CD14-positive monocyte (primary cell): ENCODE measurements at regions not wholly inside any gene's neighbourhood (a gene's known extent, or its start where the extent isn't known, plus 50 kb on each side); places are given as distances from the start of the nearest gene placed in this dataset.

Experiments used
- DNase-seq, 3 donors: peaks; one replicate each; pipeline ENCODE4 v3.0.0-alpha.2; 2011 to 2022
- H2AFZ ChIP-seq: 2 replicates; pipeline ENCODE4 v1.6.0; 2012; ENCODE audit warnings: mild to moderate bottlenecking, low read depth, low read length, inconsistent platforms; ENCODE audit not compliant: insufficient read depth, poor library complexity, severe bottlenecking
- H3K27ac ChIP-seq, 2 donors: 1 replicate in 1 of 2; 2 replicates in 1 of 2; pipeline ENCODE4 v1.5.1; 2012 to 2013; ENCODE audit warnings: low read length in 2 of 2, control low read depth in 1 of 2, inconsistent platforms in 1 of 2, low read depth in 1 of 2, mild to moderate bottlenecking in 1 of 2
- H3K27me3 ChIP-seq, 2 donors: one replicate each; pipeline versions ENCODE4 v1.6.0 to v1.6.1; 2011 to 2013; ENCODE audit warnings: low read length in 2 of 2; ENCODE audit not compliant: control insufficient read depth in 2 of 2, insufficient read depth in 2 of 2
- H3K36me3 ChIP-seq, 2 donors: replicated peaks in 1 of 2; 1 replicate in 1 of 2; 2 replicates in 1 of 2; pipeline versions ENCODE4 v1.5.1 to v1.6.1; 2012 to 2013; ENCODE audit warnings: low read length in 2 of 2, control low read depth in 1 of 2, inconsistent platforms in 1 of 2, mild to moderate bottlenecking in 1 of 2; ENCODE audit not compliant: insufficient read depth in 2 of 2, control insufficient read depth in 1 of 2
- H3K4me1 ChIP-seq, 2 donors: 1 replicate in 1 of 2; 2 replicates in 1 of 2; pipeline versions ENCODE4 v1.5.1 to v1.6.1; 2012 to 2013; ENCODE audit warnings: low read length in 2 of 2, control low read depth in 1 of 2, inconsistent platforms in 1 of 2, mild to moderate bottlenecking in 1 of 2, moderate library complexity in 1 of 2; ENCODE audit not compliant: insufficient read depth in 2 of 2, control insufficient read depth in 1 of 2
- H3K4me2 ChIP-seq: replicated peaks from 2 replicates; pipeline ENCODE3; 2012; ENCODE audit warnings: low read length, moderate library complexity, mild to moderate bottlenecking; ENCODE audit not compliant: poor library complexity, severe bottlenecking; ENCODE audit errors: extremely low read depth
- H3K4me3 ChIP-seq, 3 experiments: fragments of 200-600 bp in 1 of 3; sonication (generic) in 1 of 3; replicated peaks in 1 of 3; 1 replicate in 2 of 3; 2 replicates in 1 of 3; pipeline ENCODE4 v1.5.1; 2011 to 2013; ENCODE audit warnings: low read length in 3 of 3, mild to moderate bottlenecking in 3 of 3, control low read depth in 2 of 3, low read depth in 2 of 3, inconsistent platforms in 1 of 3, moderate library complexity in 1 of 3
- H3K79me2 ChIP-seq: 2 replicates; pipeline ENCODE4 v1.6.0; 2012; ENCODE audit warnings: mild to moderate bottlenecking, control low read depth, inconsistent platforms, low read length, moderate library complexity; ENCODE audit not compliant: insufficient read depth
- H3K9ac ChIP-seq: 2 replicates; pipeline ENCODE4 v1.6.0; 2017; ENCODE audit warnings: low read length, mild to moderate bottlenecking; ENCODE audit not compliant: insufficient read depth, poor library complexity, severe bottlenecking
- H3K9me3 ChIP-seq, 2 donors: replicated peaks in 1 of 2; 1 replicate in 1 of 2; 2 replicates in 1 of 2; pipeline versions ENCODE4 v1.5.1 to v1.6.1; 2012 to 2013; ENCODE audit warnings: low read length in 2 of 2, control low read depth in 1 of 2; ENCODE audit not compliant: control insufficient read depth in 1 of 2, insufficient read depth in 1 of 2
- H4K20me1 ChIP-seq: 2 replicates; pipeline ENCODE4 v1.6.0; 2012; ENCODE audit warnings: mild to moderate bottlenecking, low read length, control low read depth, moderate library complexity; ENCODE audit not compliant: insufficient read depth
- H3K27ac Mint-ChIP-seq, 7 donors: one replicate each; pipeline ENCODE4 v1.8.0; 2020; ENCODE audit warnings: mild to moderate bottlenecking in 7 of 7, mixed read lengths in 7 of 7, moderate library complexity in 6 of 7, inconsistent platforms in 2 of 7
- H3K27me3 Mint-ChIP-seq, 3 donors: one replicate each; pipeline ENCODE4 v1.8.0; 2021 to 2022; ENCODE audit warnings: low read depth in 3 of 3, mild to moderate bottlenecking in 3 of 3, mixed read lengths in 3 of 3, moderate library complexity in 3 of 3, inconsistent platforms in 1 of 3
- H3K36me3 Mint-ChIP-seq, 2 donors: one replicate each; pipeline ENCODE4 v1.8.0; 2020; ENCODE audit warnings: mixed read lengths in 2 of 2, inconsistent platforms in 1 of 2, mild to moderate bottlenecking in 1 of 2
- H3K4me1 Mint-ChIP-seq: one replicate; pipeline ENCODE4 v1.8.0; 2020; ENCODE audit warnings: mild to moderate bottlenecking, mixed read lengths
- H3K4me3 Mint-ChIP-seq, 2 donors: one replicate each; pipeline ENCODE4 v1.8.0; 2020; ENCODE audit warnings: mild to moderate bottlenecking in 2 of 2, mixed read lengths in 2 of 2, moderate library complexity in 1 of 2
- H3K9me3 Mint-ChIP-seq, 7 donors: one replicate each; pipeline ENCODE4 v1.8.0; 2020 to 2022; ENCODE audit warnings: mixed read lengths in 7 of 7, mild to moderate bottlenecking in 6 of 7, moderate library complexity in 6 of 7, inconsistent platforms in 2 of 7
- CTCF ChIP-seq: fragments of 200-600 bp; IDR thresholded peaks from one replicate; pipeline ENCODE4 v1.8.0; 2022; ENCODE audit warnings: antibody characterized with exemption, mild to moderate bottlenecking
- WGBS: methylation state at CpG from one replicate; pipeline ENCODE4 v1.1.5; 2013; ENCODE audit warnings: missing lambda C conversion rate; ENCODE audit not compliant: insufficient coverage; 5-methylcytosine and 5-hydroxymethylcytosine counted together
- intact Hi-C, 2 donors: fragments of 100-400 bp; cut with micrococcal nuclease; formaldehyde crosslinking; loops; one replicate each; pipeline versions ENCODE4 v1.15.0 to v1.15.1; 2023

- no peak overlapping the region for H3K4me3 ChIP-seq
- H3K9ac ChIP-seq: no peak overlapping the region
- WGBS: 96% methylated on average over 5 of the region's 9 CpGs
- Mint-ChIP-seq H3K4me1 (no peaks in the 10 kb centered on the region), H3K27ac (no peak overlapping the region), H3K27me3 (peaks cover 0 to 5% (median 0%) of the 10 kb centered on the region in 3 donors), H3K4me3 (no peak overlapping the region), H3K36me3 (no peaks in the 10 kb centered on the region), H3K9me3 (no peaks in the 10 kb centered on the region)
- DNase-seq: no peak
- H4K20me1 ChIP-seq: no peaks in the 10 kb centered on the region
- TF ChIP-seq CTCF: no peak
- no peaks in the 10 kb centered on the region for H3K4me1 ChIP-seq
- intact Hi-C loops: no loop called here
- no peak overlapping the region for H2AFZ ChIP-seq
- H3K36me3 ChIP-seq: no peaks in the 10 kb centered on the region
- no peaks in the 10 kb centered on the region for H3K27me3 ChIP-seq
- no peaks in the 10 kb centered on the region for H3K9me3 ChIP-seq
- H3K4me2 ChIP-seq: no peak overlapping the region
- H3K27ac ChIP-seq: no peak overlapping the region
- H3K79me2 ChIP-seq: no peaks in the 10 kb centered on the region
These were observed 92.9 kb upstream of the MAX start for GRCh38 chr14:65195042-65195719.

DNA sequence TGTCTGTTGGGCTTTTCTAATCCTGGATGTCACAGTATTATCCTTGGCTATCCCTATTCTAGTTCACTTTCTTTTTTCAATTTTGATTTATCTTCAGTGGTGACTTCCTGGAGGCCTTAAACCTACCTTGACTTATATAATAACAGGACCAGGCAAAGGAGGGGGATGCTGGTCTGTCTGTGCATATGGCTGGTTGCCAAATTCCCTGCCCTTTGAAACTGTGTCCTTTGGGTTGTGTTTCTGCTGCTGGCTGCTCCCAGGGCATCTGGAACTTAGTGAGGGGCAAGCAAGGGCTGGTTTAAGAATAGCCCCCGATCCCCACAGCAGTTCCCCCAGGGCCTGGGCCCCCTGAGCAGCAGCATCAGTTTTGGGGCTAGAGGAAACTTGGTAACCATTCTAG lies 96.0 kb upstream of the MAX start:
- Histone ChIP-seq H3K27ac (no peak overlapping the region), H3K36me3 (no peaks in the 10 kb centered on the region), H3K4me2 (no peak overlapping the region), H3K4me1 (no peaks in the 10 kb centered on the region), H3K4me3 (no peak overlapping the region), H2AFZ (no peak overlapping the region), H3K27me3 (no peaks in the 10 kb centered on the region), H3K79me2 (no peaks in the 10 kb centered on the region), H3K9me3 (peaks cover 0 to 3% of the 10 kb centered on the region in 2 donors), H4K20me1 (no peaks in the 10 kb centered on the region), H3K9ac (no peak overlapping the region)
- Mint-ChIP-seq H3K4me3 (no peak overlapping the region), H3K9me3 (peaks cover 2 to 8% (median 5%) of the 10 kb centered on the region in 7 donors), H3K27ac (no peak overlapping the region), H3K36me3 (no peaks in the 10 kb centered on the region), H3K27me3 (peaks cover 0 to 5% (median 0%) of the 10 kb centered on the region in 3 donors), H3K4me1 (no peaks in the 10 kb centered on the region)
- TF ChIP-seq CTCF: no peak
- WGBS: 88% methylated on average over 1 of the region's 1 CpG
- intact Hi-C loops: no loop called here
- DNase-seq: no peak
